ENCODE measurements at regions not wholly inside any gene's neighbourhood (a gene's known extent, or its start where the extent isn't known, plus 50 kb on each side); places are given as distances from the start of the nearest gene placed in this dataset.

DNA sequence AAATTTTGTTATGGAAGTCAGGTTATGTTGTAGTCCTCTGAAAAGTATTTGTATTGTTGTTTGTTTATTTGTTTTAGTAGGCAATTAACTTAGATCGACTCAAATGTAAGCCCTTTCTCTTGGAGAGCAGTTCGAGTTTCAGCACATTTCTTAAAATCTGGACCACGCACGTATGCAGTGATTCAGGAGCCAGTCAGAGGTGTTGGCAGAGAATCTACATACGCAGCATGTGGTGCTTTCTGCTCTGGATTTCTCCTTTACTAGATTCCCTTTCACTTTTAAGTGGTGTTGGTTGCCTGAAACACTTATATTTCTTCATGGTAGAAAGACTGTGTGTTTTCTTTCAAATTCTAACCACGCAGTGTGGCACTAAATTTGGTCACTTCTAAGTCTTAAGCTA, 773.9 kb upstream of the LRATD1 start:
- TF ChIP-seq POLR2A (IDR thresholded peaks at IDR 0.05; ENCODE audit: low read length): no peak
- TF ChIP-seq, protein P1, sequence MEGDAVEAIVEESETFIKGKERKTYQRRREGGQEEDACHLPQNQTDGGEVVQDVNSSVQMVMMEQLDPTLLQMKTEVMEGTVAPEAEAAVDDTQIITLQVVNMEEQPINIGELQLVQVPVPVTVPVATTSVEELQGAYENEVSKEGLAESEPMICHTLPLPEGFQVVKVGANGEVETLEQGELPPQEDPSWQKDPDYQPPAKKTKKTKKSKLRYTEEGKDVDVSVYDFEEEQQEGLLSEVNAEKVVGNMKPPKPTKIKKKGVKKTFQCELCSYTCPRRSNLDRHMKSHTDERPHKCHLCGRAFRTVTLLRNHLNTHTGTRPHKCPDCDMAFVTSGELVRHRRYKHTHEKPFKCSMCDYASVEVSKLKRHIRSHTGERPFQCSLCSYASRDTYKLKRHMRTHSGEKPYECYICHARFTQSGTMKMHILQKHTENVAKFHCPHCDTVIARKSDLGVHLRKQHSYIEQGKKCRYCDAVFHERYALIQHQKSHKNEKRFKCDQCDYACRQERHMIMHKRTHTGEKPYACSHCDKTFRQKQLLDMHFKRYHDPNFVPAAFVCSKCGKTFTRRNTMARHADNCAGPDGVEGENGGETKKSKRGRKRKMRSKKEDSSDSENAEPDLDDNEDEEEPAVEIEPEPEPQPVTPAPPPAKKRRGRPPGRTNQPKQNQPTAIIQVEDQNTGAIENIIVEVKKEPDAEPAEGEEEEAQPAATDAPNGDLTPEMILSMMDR (IDR thresholded peaks at IDR 0.05): no peak
- TF ChIP-seq, protein P2, sequence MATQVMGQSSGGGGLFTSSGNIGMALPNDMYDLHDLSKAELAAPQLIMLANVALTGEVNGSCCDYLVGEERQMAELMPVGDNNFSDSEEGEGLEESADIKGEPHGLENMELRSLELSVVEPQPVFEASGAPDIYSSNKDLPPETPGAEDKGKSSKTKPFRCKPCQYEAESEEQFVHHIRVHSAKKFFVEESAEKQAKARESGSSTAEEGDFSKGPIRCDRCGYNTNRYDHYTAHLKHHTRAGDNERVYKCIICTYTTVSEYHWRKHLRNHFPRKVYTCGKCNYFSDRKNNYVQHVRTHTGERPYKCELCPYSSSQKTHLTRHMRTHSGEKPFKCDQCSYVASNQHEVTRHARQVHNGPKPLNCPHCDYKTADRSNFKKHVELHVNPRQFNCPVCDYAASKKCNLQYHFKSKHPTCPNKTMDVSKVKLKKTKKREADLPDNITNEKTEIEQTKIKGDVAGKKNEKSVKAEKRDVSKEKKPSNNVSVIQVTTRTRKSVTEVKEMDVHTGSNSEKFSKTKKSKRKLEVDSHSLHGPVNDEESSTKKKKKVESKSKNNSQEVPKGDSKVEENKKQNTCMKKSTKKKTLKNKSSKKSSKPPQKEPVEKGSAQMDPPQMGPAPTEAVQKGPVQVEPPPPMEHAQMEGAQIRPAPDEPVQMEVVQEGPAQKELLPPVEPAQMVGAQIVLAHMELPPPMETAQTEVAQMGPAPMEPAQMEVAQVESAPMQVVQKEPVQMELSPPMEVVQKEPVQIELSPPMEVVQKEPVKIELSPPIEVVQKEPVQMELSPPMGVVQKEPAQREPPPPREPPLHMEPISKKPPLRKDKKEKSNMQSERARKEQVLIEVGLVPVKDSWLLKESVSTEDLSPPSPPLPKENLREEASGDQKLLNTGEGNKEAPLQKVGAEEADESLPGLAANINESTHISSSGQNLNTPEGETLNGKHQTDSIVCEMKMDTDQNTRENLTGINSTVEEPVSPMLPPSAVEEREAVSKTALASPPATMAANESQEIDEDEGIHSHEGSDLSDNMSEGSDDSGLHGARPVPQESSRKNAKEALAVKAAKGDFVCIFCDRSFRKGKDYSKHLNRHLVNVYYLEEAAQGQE (IDR thresholded peaks at IDR 0.05): no peak
- no peak for TF ChIP-seq EP300 (IDR thresholded peaks at IDR 0.05)

Measured in A549 (cell line).